HepG2 (cell line): ENCODE measurements at regions not wholly inside any gene's neighbourhood (a gene's known extent, or its start where the extent isn't known, plus 50 kb on each side); places are given as distances from the start of the nearest gene placed in this dataset.

ENCODE experiments used
- ATAC-seq: fragments of 200-7000 bp; cut with Tn5 transposase; 3 replicates; pipeline ENCODE4 v1.9.1; 2020; ENCODE audit warnings: mild to moderate bottlenecking, moderate library complexity
- BruUV-seq: library from RNA; stranded (reverse); fragments of 400-500 nt; replicated peaks from 2 replicates; lab custom pipeline; 2021; lab: Mats Ljungman, UMichigan
- CTCF ChIA-PET: fragments of 300-600 bp; formaldehyde crosslinking; extraction: SDS; loops from one replicate; lab custom pipeline; 2021; ENCODE audit warnings: low total read pairs, inconsistent platforms, low intra/inter-chr PET ratio; lab: Yijun Ruan, JAX
- POLR2A ChIA-PET: fragments of 350-600 bp; sonication (Branson Sonifier 250); formaldehyde crosslinking; loops from one replicate; lab custom pipeline; 2020; ENCODE audit warnings: antibody characterized with exemption, inconsistent platforms; lab: Yijun Ruan, JAX
- DNase-seq: peaks from one replicate; pipeline ENCODE4 v3.0.0-alpha.2; 2015; ENCODE audit warnings: low spot score
- FAIRE-seq: peaks from 3 replicates; lab custom pipeline; 2011; peaks lifted over from hg19 to GRCh38; lab: Jason Lieb, UNC
- H2AFZ ChIP-seq: one replicate; pipeline ENCODE4 v1.6.1; 2011; ENCODE audit warnings: low read length, inconsistent platforms
- H3K27ac ChIP-seq: fragments of 300-600 bp; 3 replicates; pipeline ENCODE4 v1.8.0; 2011; ENCODE audit warnings: mixed run types, mild to moderate bottlenecking, mixed read lengths, low read length, inconsistent platforms; ENCODE audit not compliant: insufficient read depth; ENCODE audit errors: extremely low read length
- H3K27me3 ChIP-seq, 2 experiments: fragments of 200-600 bp in 1 of 2; 2 replicates in 1 of 2; 3 replicates in 1 of 2; pipeline versions ENCODE4 v1.6.0 to v1.8.0; 2011; ENCODE audit warnings: low read length in 2 of 2, mild to moderate bottlenecking in 2 of 2, moderate library complexity in 2 of 2, inconsistent platforms in 1 of 2; ENCODE audit not compliant: insufficient read depth in 2 of 2, control insufficient read depth in 1 of 2
- H3K36me3 ChIP-seq, 2 experiments: fragments of 200-600 bp in 1 of 2; replicated peaks in 1 of 2; 2 replicates in 1 of 2; 3 replicates in 1 of 2; pipeline versions ENCODE4 v1.5.1 to v1.8.0; 2011; ENCODE audit warnings: low read length in 2 of 2, inconsistent platforms in 1 of 2; ENCODE audit not compliant: insufficient read depth in 2 of 2, control insufficient read depth in 1 of 2
- H3K4me1 ChIP-seq: 2 replicates; pipeline ENCODE4 v1.5.1; 2012; ENCODE audit warnings: low read length, inconsistent platforms; ENCODE audit not compliant: insufficient read depth
- H3K4me2 ChIP-seq: 2 replicates; pipeline ENCODE4 v1.6.0; 2011; ENCODE audit warnings: low read depth, low read length, inconsistent platforms
- H3K4me3 ChIP-seq, 3 experiments: fragments of 200-600 bp in 1 of 3; sonication (generic), shearing (Covaris generic) in 1 of 3; replicated peaks in 1 of 3; 2 replicates each; pipeline ENCODE4 v1.5.1; 2011 to 2016; ENCODE audit warnings: low read length in 3 of 3, inconsistent platforms in 2 of 3, low read depth in 2 of 3, mild to moderate bottlenecking in 2 of 3, control low read depth in 1 of 3, mixed read lengths in 1 of 3; ENCODE audit not compliant: insufficient read depth in 1 of 3
- H3K79me2 ChIP-seq: one replicate; pipeline ENCODE4 v1.6.1; 2011; ENCODE audit warnings: low read length, inconsistent platforms; ENCODE audit not compliant: insufficient read depth
- H3K9ac ChIP-seq: 2 replicates; pipeline ENCODE4 v1.6.0; 2011; ENCODE audit warnings: mild to moderate bottlenecking, low read depth, low read length, inconsistent platforms; ENCODE audit not compliant: insufficient read depth
- H3K9me3 ChIP-seq: 2 replicates; pipeline ENCODE4 v1.5.1; 2012; ENCODE audit warnings: mild to moderate bottlenecking, low read length
- H4K20me1 ChIP-seq: 2 replicates; pipeline ENCODE4 v1.6.0; 2011; ENCODE audit warnings: inconsistent platforms, mild to moderate bottlenecking, low read length, moderate library complexity; ENCODE audit not compliant: insufficient read depth
- CC2D1A ChIP-seq: sonication (generic); formaldehyde crosslinking; IDR thresholded peaks from 2 replicates; pipeline ENCODE4 v1.8.1; 2023; ENCODE audit warnings: mild to moderate bottlenecking, missing genetic modification reagents
- FLYWCH1 ChIP-seq: sonication (generic); formaldehyde crosslinking; IDR thresholded peaks from 2 replicates; pipeline ENCODE4 v1.8.1; 2023; ENCODE audit warnings: mild to moderate bottlenecking, missing genetic modification reagents
- NR2C2 ChIP-seq: sonication (generic); formaldehyde crosslinking; IDR thresholded peaks from 2 replicates; pipeline ENCODE4 v1.4.0; 2020; ENCODE audit warnings: missing genetic modification reagents, mild to moderate bottlenecking, moderate library complexity, borderline replicate concordance
- PITX1 ChIP-seq: sonication (generic); formaldehyde crosslinking; IDR thresholded peaks from 2 replicates; pipeline ENCODE4 v1.5.1; 2020; ENCODE audit warnings: mild to moderate bottlenecking, missing genetic modification reagents
- RARG ChIP-seq: sonication (generic); formaldehyde crosslinking; IDR thresholded peaks from 2 replicates; pipeline ENCODE4 v1.4.0; 2020; ENCODE audit warnings: low read depth, mild to moderate bottlenecking, missing genetic modification reagents
- TMF1 ChIP-seq: sonication (generic); formaldehyde crosslinking; IDR thresholded peaks from 2 replicates; pipeline ENCODE4 v1.8.1; 2022; ENCODE audit warnings: low read depth, missing genetic modification reagents
- TSC22D2 ChIP-seq: sonication (generic); formaldehyde crosslinking; IDR thresholded peaks from 2 replicates; pipeline ENCODE4 v1.5.1; 2020; ENCODE audit warnings: missing genetic modification reagents, mild to moderate bottlenecking, borderline replicate concordance
- ZNF3 ChIP-seq: IDR thresholded peaks from 2 replicates; pipeline ENCODE4 v1.7.0; 2017; ENCODE audit warnings: inconsistent platforms
- ZNF83 ChIP-seq: sonication (generic); formaldehyde crosslinking; IDR thresholded peaks from 2 replicates; pipeline ENCODE4 v1.4.0; 2020; ENCODE audit warnings: missing genetic modification reagents, mild to moderate bottlenecking, borderline replicate concordance
- ZSCAN31 ChIP-seq: sonication (generic); formaldehyde crosslinking; IDR thresholded peaks from 2 replicates; pipeline ENCODE4 v1.5.0; 2020; ENCODE audit warnings: low read depth, mild to moderate bottlenecking, missing genetic modification reagents
- WGBS: methylation state at CpG from one replicate; pipeline ENCODE4 v1.1.6; 2017; ENCODE audit warnings: low lambda C conversion rate; 5-methylcytosine and 5-hydroxymethylcytosine counted together
- in situ Hi-C: cut with HindIII; loops from 2 replicates; pipeline ENCODE4 v1.10.0; 2017; ENCODE audit warnings: low pct_unique_long_range_greater_than_20kb; ENCODE audit not compliant: extremely low pct_ligation_motif_present
- intact Hi-C: fragments of 100-400 bp; cut with micrococcal nuclease; formaldehyde crosslinking; loops from one replicate; pipeline ENCODE4 v1.10.0; 2022; ENCODE audit not compliant: unreplicated experiment
- TF ChIP-seq, protein P1 (sequence below): sonication (generic); formaldehyde crosslinking; IDR thresholded peaks from 2 replicates; pipeline ENCODE4 v1.8.1; 2023; ENCODE audit warnings: missing genetic modification reagents, inconsistent platforms, borderline replicate concordance

DNA sequence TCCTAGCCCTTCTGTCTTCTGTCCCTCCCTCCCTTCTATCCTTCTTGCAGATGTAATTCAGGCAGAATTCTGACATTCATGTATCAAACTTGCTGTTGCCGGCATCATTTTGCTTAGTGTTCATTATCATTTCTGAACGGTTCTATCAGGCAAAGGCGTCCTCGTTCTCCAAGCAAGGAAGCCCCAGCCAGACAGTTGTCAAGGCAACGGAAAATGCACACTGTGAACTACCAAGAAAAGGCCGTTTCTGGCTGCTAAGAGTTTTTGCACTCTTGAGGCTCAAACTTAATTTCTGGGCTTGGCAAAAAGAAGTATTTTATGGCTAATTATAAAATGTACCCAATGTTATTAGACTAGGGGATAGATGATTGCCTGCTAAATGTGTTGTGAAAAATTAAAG, 164.7 kb upstream of the KCNJ15 start:
- Histone ChIP-seq H2AFZ (no peak overlapping the region), H3K9ac (no peak overlapping the region), H3K27me3 (no peaks in the 10 kb centered on the region), H3K36me3 (no peaks in the 10 kb centered on the region), H4K20me1 (no peaks in the 10 kb centered on the region), H3K4me2 (no peak overlapping the region), H3K4me1 (no peaks in the 10 kb centered on the region), H3K79me2 (no peaks in the 10 kb centered on the region), H3K4me3 (no peak overlapping the region), H3K9me3 (0 out of 2 replicates have a peak, but pooled peaks cover 7% of the 10 kb centered on the region), H3K27ac (no peak overlapping the region)
- intact Hi-C loops (no loop called here), in situ Hi-C loops (no loop called here)
- ChIA-PET CTCF (no interaction called here), POLR2A (no interaction called here)
- no TSS peak for BruUV-seq
- ATAC-seq (no peak), FAIRE-seq (no peak), DNase-seq (no peak)
- TF ChIP-seq RARG (no peak), ZNF83 (no peak), ZSCAN31 (no peak), CC2D1A (no peak), FLYWCH1 (CRISPR knock-in tag) (no peak), TMF1 (CRISPR knock-in tag) (no peak), TSC22D2 (CRISPR knock-in tag) (no peak), NR2C2 (CRISPR knock-in tag) (no peak), PITX1 (no peak), ZNF3 (CRISPR knock-in tag) (no peak)
- TF ChIP-seq, protein P1, sequence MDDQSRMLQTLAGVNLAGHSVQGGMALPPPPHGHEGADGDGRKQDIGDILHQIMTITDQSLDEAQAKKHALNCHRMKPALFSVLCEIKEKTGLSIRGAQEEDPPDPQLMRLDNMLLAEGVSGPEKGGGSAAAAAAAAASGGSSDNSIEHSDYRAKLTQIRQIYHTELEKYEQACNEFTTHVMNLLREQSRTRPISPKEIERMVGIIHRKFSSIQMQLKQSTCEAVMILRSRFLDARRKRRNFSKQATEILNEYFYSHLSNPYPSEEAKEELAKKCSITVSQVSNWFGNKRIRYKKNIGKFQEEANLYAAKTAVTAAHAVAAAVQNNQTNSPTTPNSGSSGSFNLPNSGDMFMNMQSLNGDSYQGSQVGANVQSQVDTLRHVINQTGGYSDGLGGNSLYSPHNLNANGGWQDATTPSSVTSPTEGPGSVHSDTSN (CRISPR knock-in tag), result no peak
- WGBS, result 19% methylated on average over 6 of the region's 6 CpGs
